CD4-positive, alpha-beta T cell (primary cell): ENCODE measurements at regions not wholly inside any gene's neighbourhood (a gene's known extent, or its start where the extent isn't known, plus 50 kb on each side); places are given as distances from the start of the nearest gene placed in this dataset.
"Not testable (repeated sequence)": the region's sequence is repeated elsewhere in the genome, so short reads cannot be mapped to it uniquely, and the experiment has no call there.

ENCODE experiments used
- ATAC-seq: fragments of 200-7000 bp; cut with Tn5 transposase; one replicate; pipeline ENCODE4 v1.10.0; 2022; ENCODE audit warnings: mild to moderate bottlenecking; ENCODE audit not compliant: poor library complexity
- CTCF ChIA-PET: fragments of 350-600 bp; sonication (Branson Sonifier 250); formaldehyde crosslinking; loops from one replicate; lab custom pipeline; 2021; ENCODE audit warnings: antibody characterized with exemption, inconsistent platforms; lab: Charles Lee
- POLR2A ChIA-PET: fragments of 350-600 bp; sonication (Branson Sonifier 250); formaldehyde crosslinking; loops from one replicate; lab custom pipeline; 2021; ENCODE audit warnings: antibody characterized with exemption, inconsistent platforms; lab: Charles Lee
- DNase-seq, 14 experiments: peaks; one replicate each; pipeline ENCODE4 v3.0.0-alpha.2; 2013 to 2020; ENCODE audit warnings: mixed read lengths in 2 of 14
- H3K27ac ChIP-seq, 2 donors: one replicate each; pipeline versions ENCODE4 v1.5.1 to v1.7.0; 2013; ENCODE audit warnings: low read length in 2 of 2, low read depth in 1 of 2, mild to moderate bottlenecking in 1 of 2
- H3K27me3 ChIP-seq, 2 experiments: 1 replicate in 1 of 2; 2 replicates in 1 of 2; pipeline versions ENCODE4 v1.6.1 to v1.7.0; 2013; ENCODE audit warnings: low read length in 2 of 2, control low read depth in 1 of 2, mild to moderate bottlenecking in 1 of 2, moderate library complexity in 1 of 2; ENCODE audit not compliant: insufficient read depth in 2 of 2, control insufficient read depth in 1 of 2
- H3K36me3 ChIP-seq: one replicate; pipeline ENCODE4 v1.6.1; 2013; ENCODE audit warnings: low read length, control low read depth; ENCODE audit not compliant: insufficient read depth
- H3K4me1 ChIP-seq: one replicate; pipeline ENCODE4 v1.6.1; 2013; ENCODE audit warnings: low read length, control low read depth; ENCODE audit not compliant: insufficient read depth
- H3K4me3 ChIP-seq: one replicate; pipeline ENCODE4 v1.5.1; 2013; ENCODE audit warnings: mild to moderate bottlenecking, low read length, moderate library complexity
- H3K9me3 ChIP-seq, 2 experiments: 1 replicate in 1 of 2; 2 replicates in 1 of 2; pipeline versions ENCODE4 v1.6.1 to v1.7.0; 2013; ENCODE audit warnings: low read length in 2 of 2, mild to moderate bottlenecking in 2 of 2, control low read depth in 1 of 2, moderate library complexity in 1 of 2; ENCODE audit not compliant: control insufficient read depth in 1 of 2, insufficient read depth in 1 of 2
- H3K27ac Mint-ChIP-seq: one replicate; pipeline ENCODE4 v1.8.0; 2020; ENCODE audit warnings: mixed read lengths
- H3K27me3 Mint-ChIP-seq: one replicate; pipeline ENCODE4 v1.8.0; 2021; ENCODE audit warnings: mixed read lengths
- H3K36me3 Mint-ChIP-seq: one replicate; pipeline ENCODE4 v1.8.0; 2021; ENCODE audit warnings: low read depth, mixed read lengths
- H3K4me1 Mint-ChIP-seq: one replicate; pipeline ENCODE4 v1.8.0; 2021; ENCODE audit warnings: low read depth, mixed read lengths
- H3K4me3 Mint-ChIP-seq: one replicate; pipeline ENCODE4 v1.8.0; 2020; ENCODE audit warnings: mild to moderate bottlenecking, mixed read lengths
- H3K9me3 Mint-ChIP-seq: one replicate; pipeline ENCODE4 v1.8.0; 2020; ENCODE audit warnings: mixed read lengths
- intact Hi-C, 2 experiments: fragments of 100-400 bp; cut with DNase I in 1 of 2; cut with micrococcal nuclease in 1 of 2; formaldehyde crosslinking; loops; one replicate each; pipeline versions ENCODE4 v1.15.1 to v1.9.0; 2023 to 2025; cut with DNase I, micrococcal nuclease
- TF ChIP-seq, protein P1 (sequence below): fragments of 200-600 bp; IDR thresholded peaks from one replicate; pipeline ENCODE4 v1.8.0; 2022; ENCODE audit warnings: antibody characterized with exemption, mild to moderate bottlenecking

GRCh38 chr11:71153005-71153390 lies 99.4 kb downstream of the SHANK2 start:
- TF ChIP-seq, protein P1, sequence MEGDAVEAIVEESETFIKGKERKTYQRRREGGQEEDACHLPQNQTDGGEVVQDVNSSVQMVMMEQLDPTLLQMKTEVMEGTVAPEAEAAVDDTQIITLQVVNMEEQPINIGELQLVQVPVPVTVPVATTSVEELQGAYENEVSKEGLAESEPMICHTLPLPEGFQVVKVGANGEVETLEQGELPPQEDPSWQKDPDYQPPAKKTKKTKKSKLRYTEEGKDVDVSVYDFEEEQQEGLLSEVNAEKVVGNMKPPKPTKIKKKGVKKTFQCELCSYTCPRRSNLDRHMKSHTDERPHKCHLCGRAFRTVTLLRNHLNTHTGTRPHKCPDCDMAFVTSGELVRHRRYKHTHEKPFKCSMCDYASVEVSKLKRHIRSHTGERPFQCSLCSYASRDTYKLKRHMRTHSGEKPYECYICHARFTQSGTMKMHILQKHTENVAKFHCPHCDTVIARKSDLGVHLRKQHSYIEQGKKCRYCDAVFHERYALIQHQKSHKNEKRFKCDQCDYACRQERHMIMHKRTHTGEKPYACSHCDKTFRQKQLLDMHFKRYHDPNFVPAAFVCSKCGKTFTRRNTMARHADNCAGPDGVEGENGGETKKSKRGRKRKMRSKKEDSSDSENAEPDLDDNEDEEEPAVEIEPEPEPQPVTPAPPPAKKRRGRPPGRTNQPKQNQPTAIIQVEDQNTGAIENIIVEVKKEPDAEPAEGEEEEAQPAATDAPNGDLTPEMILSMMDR = no peak
- no peak for ATAC-seq
- POLR2A ChIA-PET = no interaction called here
- Histone ChIP-seq H3K4me1 (no peaks in the 10 kb centered on the region), H3K27me3 (peaks cover 0 to 4% of the 10 kb centered on the region in 2 experiments), H3K36me3 (no peaks in the 10 kb centered on the region), H3K27ac (no peak overlapping the region), H3K4me3 (no peak overlapping the region), H3K9me3 (peaks cover 0 to 10% of the 10 kb centered on the region in 2 experiments)
- Mint-ChIP-seq H3K27ac (no peak overlapping the region), H3K9me3 (no peaks in the 10 kb centered on the region), H3K36me3 (no peaks in the 10 kb centered on the region), H3K27me3 (peaks cover 39% of the 10 kb centered on the region), H3K4me1 (no peaks in the 10 kb centered on the region), H3K4me3 (no peak overlapping the region)
- CTCF ChIA-PET = no interaction called here
- no peak for DNase-seq
- intact Hi-C loops = no loop called here

GRCh38 chr11:71152312-71153004 lies 99.9 kb downstream of the SHANK2 start:
- peaks cover 38% of the 10 kb centered on the region for H3K27me3 Mint-ChIP-seq
- H3K9me3 Mint-ChIP-seq, ATAC-seq, H3K4me1 Mint-ChIP-seq, H3K4me3 ChIP-seq, H3K36me3 ChIP-seq, H3K36me3 Mint-ChIP-seq, CTCF ChIA-PET, POLR2A ChIA-PET, H3K27ac ChIP-seq, H3K4me1 ChIP-seq, H3K27ac Mint-ChIP-seq, H3K4me3 Mint-ChIP-seq, intact Hi-C loops, DNase-seq, H3K27me3 ChIP-seq: not testable (repeated sequence)
- H3K9me3 ChIP-seq = peaks cover 0 to 11% of the 10 kb centered on the region in 2 experiments

DNA sequence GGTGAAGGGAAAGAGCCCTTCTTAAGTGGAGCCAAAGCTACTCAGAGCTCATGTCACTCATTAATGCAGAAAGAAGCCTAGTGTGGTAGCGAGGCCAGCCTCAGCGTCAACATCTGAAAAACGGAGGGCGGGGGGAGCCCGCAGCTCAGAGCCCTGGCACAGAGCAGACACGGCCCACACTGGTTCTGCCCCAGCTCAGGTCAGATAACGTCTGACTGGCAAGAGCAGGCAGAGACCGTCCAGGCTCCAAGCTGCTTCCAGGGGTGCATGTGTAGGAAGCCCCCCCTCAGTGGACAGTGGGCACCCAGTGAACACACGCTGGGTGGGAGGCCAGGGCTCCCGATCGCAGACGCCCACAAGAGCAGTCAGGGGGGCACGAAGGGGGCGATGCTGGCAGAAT lies 100.8 kb downstream of the SHANK2 start:
- intact Hi-C loops = no loop called here
- Histone ChIP-seq H3K4me3 (no peak overlapping the region), H3K27ac (no peak overlapping the region), H3K9me3 (peaks cover 0 to 19% of the 10 kb centered on the region in 2 experiments), H3K27me3 (no peaks in the 10 kb centered on the region), H3K4me1 (no peaks in the 10 kb centered on the region), H3K36me3 (no peaks in the 10 kb centered on the region)
- TF ChIP-seq, protein P1 = no peak
- ATAC-seq (no peak), DNase-seq (no peak)
- Mint-ChIP-seq H3K9me3 (no peaks in the 10 kb centered on the region), H3K4me3 (no peak overlapping the region), H3K27ac (no peak overlapping the region), H3K36me3 (no peaks in the 10 kb centered on the region), H3K4me1 (no peaks in the 10 kb centered on the region), H3K27me3 (peaks cover 29% of the 10 kb centered on the region)
- ChIA-PET CTCF (no interaction called here), POLR2A (no interaction called here)

DNA sequence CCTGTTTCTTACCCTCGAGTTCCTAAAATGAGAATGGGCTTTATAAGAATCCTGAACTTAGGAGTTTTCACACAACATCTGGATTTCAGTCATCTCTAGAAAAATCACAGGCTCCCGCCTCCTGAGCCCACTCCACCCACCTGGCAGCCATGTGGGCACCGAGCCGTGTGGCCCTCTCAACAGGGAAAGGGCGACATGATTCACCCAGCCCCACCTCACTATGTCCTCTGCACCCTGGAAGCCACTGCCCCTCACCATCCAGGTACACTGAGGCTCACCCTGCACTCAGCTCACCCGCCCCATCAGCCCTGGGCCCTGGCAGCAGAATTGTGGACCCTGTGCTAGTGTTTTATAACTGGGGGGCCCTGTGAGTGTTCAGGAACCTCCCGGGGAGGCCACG lies 101.5 kb downstream of the SHANK2 start:
- Histone ChIP-seq H3K4me1 (no peaks in the 10 kb centered on the region), H3K27ac (no peak overlapping the region), H3K36me3 (no peaks in the 10 kb centered on the region), H3K27me3 (no peaks in the 10 kb centered on the region), H3K9me3 (peaks cover 0 to 26% of the 10 kb centered on the region in 2 experiments), H3K4me3 (no peak overlapping the region)
- Mint-ChIP-seq H3K27me3 (peaks cover 29% of the 10 kb centered on the region), H3K4me1 (no peaks in the 10 kb centered on the region), H3K4me3 (no peak overlapping the region), H3K27ac (no peak overlapping the region), H3K36me3 (no peaks in the 10 kb centered on the region), H3K9me3 (no peaks in the 10 kb centered on the region)
- POLR2A ChIA-PET = no interaction called here
- DNase-seq (no peak), ATAC-seq (no peak)
- CTCF ChIA-PET = no interaction called here
- intact Hi-C loops = no loop called here
- TF ChIP-seq, protein P1 = no peak
